ENCODE measurements at regions not wholly inside any gene's neighbourhood (a gene's known extent, or its start where the extent isn't known, plus 50 kb on each side); places are given as distances from the start of the nearest gene placed in this dataset.

DNA sequence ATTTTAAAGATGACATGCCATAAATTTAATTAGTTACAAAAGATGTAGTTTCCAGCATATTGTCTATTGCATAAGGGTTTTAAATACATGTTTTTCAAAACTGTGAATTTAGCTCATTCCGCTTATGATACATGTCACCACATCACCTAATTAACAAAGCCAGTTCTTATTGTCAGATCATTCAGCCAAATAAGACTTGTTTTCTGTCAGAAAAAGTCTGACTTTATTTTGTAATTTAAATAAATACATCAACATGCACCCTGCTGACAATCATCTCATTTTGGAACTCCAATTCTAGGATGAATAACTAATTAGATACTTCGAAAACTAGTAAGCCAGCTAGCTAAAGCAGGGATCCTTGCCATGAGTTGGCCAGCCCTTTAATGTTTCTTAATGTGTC, 110.9 kb upstream of the APP start:
- TF ChIP-seq, protein P1, sequence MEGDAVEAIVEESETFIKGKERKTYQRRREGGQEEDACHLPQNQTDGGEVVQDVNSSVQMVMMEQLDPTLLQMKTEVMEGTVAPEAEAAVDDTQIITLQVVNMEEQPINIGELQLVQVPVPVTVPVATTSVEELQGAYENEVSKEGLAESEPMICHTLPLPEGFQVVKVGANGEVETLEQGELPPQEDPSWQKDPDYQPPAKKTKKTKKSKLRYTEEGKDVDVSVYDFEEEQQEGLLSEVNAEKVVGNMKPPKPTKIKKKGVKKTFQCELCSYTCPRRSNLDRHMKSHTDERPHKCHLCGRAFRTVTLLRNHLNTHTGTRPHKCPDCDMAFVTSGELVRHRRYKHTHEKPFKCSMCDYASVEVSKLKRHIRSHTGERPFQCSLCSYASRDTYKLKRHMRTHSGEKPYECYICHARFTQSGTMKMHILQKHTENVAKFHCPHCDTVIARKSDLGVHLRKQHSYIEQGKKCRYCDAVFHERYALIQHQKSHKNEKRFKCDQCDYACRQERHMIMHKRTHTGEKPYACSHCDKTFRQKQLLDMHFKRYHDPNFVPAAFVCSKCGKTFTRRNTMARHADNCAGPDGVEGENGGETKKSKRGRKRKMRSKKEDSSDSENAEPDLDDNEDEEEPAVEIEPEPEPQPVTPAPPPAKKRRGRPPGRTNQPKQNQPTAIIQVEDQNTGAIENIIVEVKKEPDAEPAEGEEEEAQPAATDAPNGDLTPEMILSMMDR (IDR thresholded peaks at IDR 0.05; ENCODE audit: borderline replicate concordance, extremely low read depth, low read length, poor library complexity, severe bottlenecking), result no peak
- no peak for TF ChIP-seq EZH2 (IDR thresholded peaks at IDR 0.05; ENCODE audit: borderline replicate concordance, low read depth, low read length, severe bottlenecking)

Data from DND-41 (cell line).